Endodermal cell (in vitro differentiated cells): ENCODE measurements at regions not wholly inside any gene's neighbourhood (a gene's known extent, or its start where the extent isn't known, plus 50 kb on each side); places are given as distances from the start of the nearest gene placed in this dataset.

ENCODE experiments used
- DNase-seq: peaks from one replicate; pipeline ENCODE4 v3.0.0-alpha.2; 2017
- H3K27ac ChIP-seq: 2 replicates; pipeline ENCODE4 v1.5.1; 2013; ENCODE audit warnings: mild to moderate bottlenecking, low read depth, low read length, moderate library complexity
- H3K27me3 ChIP-seq: 2 replicates; pipeline ENCODE4 v1.6.1; 2013; ENCODE audit warnings: mild to moderate bottlenecking, low read length, moderate library complexity; ENCODE audit not compliant: insufficient read depth, control insufficient read depth, poor library complexity, severe bottlenecking
- H3K36me3 ChIP-seq: 2 replicates; pipeline ENCODE4 v1.7.0; 2013; ENCODE audit warnings: mild to moderate bottlenecking, low read length, moderate library complexity; ENCODE audit not compliant: control insufficient read depth, insufficient read depth
- H3K4me1 ChIP-seq: one replicate; pipeline ENCODE4 v1.7.0; 2013; ENCODE audit warnings: low read length; ENCODE audit not compliant: control insufficient read depth, insufficient read depth
- H3K4me3 ChIP-seq: 2 replicates; pipeline ENCODE4 v1.5.1; 2013; ENCODE audit warnings: mild to moderate bottlenecking, low read length, moderate library complexity
- H3K9ac ChIP-seq: 2 replicates; pipeline ENCODE4 v1.6.1; 2013; ENCODE audit warnings: mild to moderate bottlenecking, low read length, moderate library complexity; ENCODE audit not compliant: poor library complexity, severe bottlenecking; ENCODE audit errors: extremely low read depth
- H3K9me3 ChIP-seq: 2 replicates; pipeline ENCODE4 v1.6.1; 2013; ENCODE audit warnings: mild to moderate bottlenecking, low read length, moderate library complexity; ENCODE audit not compliant: control insufficient read depth
- H3K27ac Mint-ChIP-seq: 2 replicates; pipeline ENCODE4 v1.8.0; 2020; ENCODE audit warnings: mixed read lengths
- H3K27me3 Mint-ChIP-seq: 2 replicates; pipeline ENCODE4 v1.8.0; 2021; ENCODE audit warnings: mild to moderate bottlenecking, mixed read lengths; ENCODE audit not compliant: insufficient read depth
- H3K36me3 Mint-ChIP-seq: 2 replicates; pipeline ENCODE4 v1.8.0; 2020; ENCODE audit warnings: low read depth, mixed read lengths
- H3K4me1 Mint-ChIP-seq: 2 replicates; pipeline ENCODE4 v1.8.0; 2020; ENCODE audit warnings: mixed read lengths
- H3K4me3 Mint-ChIP-seq: 2 replicates; pipeline ENCODE4 v1.8.0; 2020; ENCODE audit warnings: mild to moderate bottlenecking, moderate library complexity, mixed read lengths
- H3K9me3 Mint-ChIP-seq: 2 replicates; pipeline ENCODE4 v1.8.0; 2020; ENCODE audit warnings: mild to moderate bottlenecking, mixed read lengths
- CTCF ChIP-seq: fragments of 200-600 bp; sonication (generic); conservative IDR thresholded peaks from 2 replicates; pipeline ENCODE4 v1.5.0; 2021; ENCODE audit warnings: antibody characterized with exemption, mild to moderate bottlenecking
- WGBS, 2 experiments: methylation state at CpG; one replicate each; pipeline versions ENCODE4 v1.1.5 to v1.1.7; 2013; ENCODE audit warnings: missing lambda C conversion rate in 2 of 2, mixed read lengths in 1 of 2; ENCODE audit not compliant: insufficient coverage in 1 of 2, insufficient read length in 1 of 2; 5-methylcytosine and 5-hydroxymethylcytosine counted together

- Mint-ChIP-seq H3K4me1 (no peaks in the 10 kb centered on the region), H3K36me3 (no peaks in the 10 kb centered on the region), H3K27me3 (no peaks in the 10 kb centered on the region), H3K9me3 (no peaks in the 10 kb centered on the region), H3K27ac (no peak overlapping the region), H3K4me3 (no peak overlapping the region)
- Histone ChIP-seq H3K4me1 (no peaks in the 10 kb centered on the region), H3K9me3 (no peaks in the 10 kb centered on the region), H3K4me3 (no peak overlapping the region), H3K27ac (no peak overlapping the region), H3K9ac (no peak overlapping the region), H3K27me3 (no peaks in the 10 kb centered on the region), H3K36me3 (no peaks in the 10 kb centered on the region)
- no peak for TF ChIP-seq CTCF
- no peak for DNase-seq
These were observed 863.7 kb upstream of the VRK2 start for GRCh38 chr2:57182916-57183315.

- no peaks in the 10 kb centered on the region for H3K36me3 ChIP-seq
- Mint-ChIP-seq H3K4me1 (no peaks in the 10 kb centered on the region), H3K27me3 (no peaks in the 10 kb centered on the region), H3K4me3 (no peak overlapping the region), H3K9me3 (no peaks in the 10 kb centered on the region), H3K36me3 (no peaks in the 10 kb centered on the region), H3K27ac (no peak overlapping the region)
- 76% methylated on average over 3 of the region's 3 CpGs; no CpG with 5 or more reads in 1 of the 2 experiments for WGBS, 2 experiments
- no peak for TF ChIP-seq CTCF
- no peak overlapping the region for H3K9ac ChIP-seq
- no peak for DNase-seq
- H3K9me3 ChIP-seq = no peaks in the 10 kb centered on the region
- no peaks in the 10 kb centered on the region for H3K4me1 ChIP-seq
- no peak overlapping the region for H3K4me3 ChIP-seq
- no peak overlapping the region for H3K27ac ChIP-seq
- no peaks in the 10 kb centered on the region for H3K27me3 ChIP-seq
These were observed 861.0 kb upstream of the VRK2 start for GRCh38 chr2:57185568-57185967.

- Histone ChIP-seq H3K27me3 (no peaks in the 10 kb centered on the region), H3K4me1 (no peaks in the 10 kb centered on the region), H3K27ac (no peak overlapping the region), H3K9me3 (no peaks in the 10 kb centered on the region), H3K36me3 (no peaks in the 10 kb centered on the region), H3K9ac (no peak overlapping the region), H3K4me3 (no peak overlapping the region)
- Mint-ChIP-seq H3K36me3 (no peaks in the 10 kb centered on the region), H3K27me3 (no peaks in the 10 kb centered on the region), H3K4me1 (no peaks in the 10 kb centered on the region), H3K27ac (no peak overlapping the region), H3K9me3 (peaks cover 3% of the 10 kb centered on the region), H3K4me3 (no peak overlapping the region)
- TF ChIP-seq CTCF = no peak
- whole genome bisulfite sequencing, 2 experiments = 75 to 94% methylated on average over 1 to 2 of the region's 2 CpGs
- DNase-seq = no peak
These were observed 856.6 kb upstream of the VRK2 start for GRCh38 chr2:57190007-57190406.
